Glutamatergic neuron (in vitro differentiated cells): ENCODE measurements at regions not wholly inside any gene's neighbourhood (a gene's known extent, or its start where the extent isn't known, plus 50 kb on each side); places are given as distances from the start of the nearest gene placed in this dataset.

ENCODE experiments used
- DNase-seq: peaks from one replicate; pipeline ENCODE4 v3.0.0; 2022
- H3K27ac Mint-ChIP-seq: one replicate; pipeline ENCODE4 v1.8.0; 2020; ENCODE audit warnings: mild to moderate bottlenecking, mixed read lengths, inconsistent platforms; ENCODE audit not compliant: unreplicated experiment
- H3K27me3 Mint-ChIP-seq: one replicate; pipeline ENCODE4 v1.8.0; 2020; ENCODE audit warnings: mild to moderate bottlenecking, moderate library complexity, mixed read lengths, inconsistent platforms; ENCODE audit not compliant: unreplicated experiment
- H3K36me3 Mint-ChIP-seq: one replicate; pipeline ENCODE4 v1.8.0; 2020; ENCODE audit warnings: mild to moderate bottlenecking, mixed read lengths, inconsistent platforms; ENCODE audit not compliant: unreplicated experiment
- H3K4me1 Mint-ChIP-seq: one replicate; pipeline ENCODE4 v1.8.0; 2020; ENCODE audit warnings: mild to moderate bottlenecking, low read depth, mixed read lengths, inconsistent platforms; ENCODE audit not compliant: unreplicated experiment
- H3K4me3 Mint-ChIP-seq: one replicate; pipeline ENCODE4 v1.8.0; 2020; ENCODE audit warnings: mild to moderate bottlenecking, mixed read lengths, inconsistent platforms; ENCODE audit not compliant: unreplicated experiment
- H3K9me3 Mint-ChIP-seq: one replicate; pipeline ENCODE4 v1.8.0; 2020; ENCODE audit warnings: mild to moderate bottlenecking, moderate library complexity, mixed read lengths, inconsistent platforms; ENCODE audit not compliant: unreplicated experiment
- CTCF ChIP-seq: fragments of 200-600 bp; sonication (generic); IDR thresholded peaks from one replicate; pipeline ENCODE4 v1.5.0; 2021; ENCODE audit not compliant: partially characterized antibody, unreplicated experiment

GRCh38 chr9:135372501-135373008 is 107.0 kb upstream of the PPP1R26 start:
- Mint-ChIP-seq H3K36me3 (no peaks in the 10 kb centered on the region), H3K4me1 (peaks cover 4% of the 10 kb centered on the region), H3K9me3 (peaks cover 6% of the 10 kb centered on the region), H3K4me3 (no peak overlapping the region), H3K27me3 (peaks cover 5% of the 10 kb centered on the region), H3K27ac (no peak overlapping the region)
- DNase-seq: no peak
- TF ChIP-seq CTCF: no peak

GRCh38 chr9:135373151-135373685 is 106.4 kb upstream of the PPP1R26 start:
- Mint-ChIP-seq H3K36me3 (no peaks in the 10 kb centered on the region), H3K9me3 (peaks cover 6% of the 10 kb centered on the region), H3K27ac (no peak overlapping the region), H3K4me3 (no peak overlapping the region), H3K27me3 (peaks cover 5% of the 10 kb centered on the region), H3K4me1 (peaks cover 4% of the 10 kb centered on the region)
- DNase-seq: no peak
- TF ChIP-seq CTCF: no peak

GRCh38 chr9:135373820-135374219 is 105.8 kb upstream of the PPP1R26 start:
- peaks cover 5% of the 10 kb centered on the region for H3K27me3 Mint-ChIP-seq
- H3K4me1 Mint-ChIP-seq: peaks cover 4% of the 10 kb centered on the region

GRCh38 chr9:135374591-135374990 is 105.0 kb upstream of the PPP1R26 start:
- Mint-ChIP-seq H3K27me3 (peaks cover 5% of the 10 kb centered on the region), H3K4me3 (no peak overlapping the region), H3K36me3 (no peaks in the 10 kb centered on the region), H3K9me3 (peaks cover 4% of the 10 kb centered on the region), H3K4me1 (peaks cover 4% of the 10 kb centered on the region), H3K27ac (no peak overlapping the region)
- TF ChIP-seq CTCF: no peak
- no peak for DNase-seq

More at GRCh38 chr9:135373820-135374219, 105.8 kb upstream of the PPP1R26 start:
- no peak for DNase-seq
- H3K36me3 Mint-ChIP-seq: no peaks in the 10 kb centered on the region
- H3K27ac Mint-ChIP-seq: no peak overlapping the region
- H3K9me3 Mint-ChIP-seq: peaks cover 4% of the 10 kb centered on the region
- H3K4me3 Mint-ChIP-seq: no peak overlapping the region
- TF ChIP-seq CTCF: no peak

- no peak overlapping the region for H3K27ac Mint-ChIP-seq
- peaks cover 5% of the 10 kb centered on the region for H3K9me3 Mint-ChIP-seq
- TF ChIP-seq CTCF: no peak
- peaks cover 7% of the 10 kb centered on the region for H3K27me3 Mint-ChIP-seq
- H3K4me1 Mint-ChIP-seq: peaks cover 4% of the 10 kb centered on the region
- no peaks in the 10 kb centered on the region for H3K36me3 Mint-ChIP-seq
- no peak overlapping the region for H3K4me3 Mint-ChIP-seq
- no peak for DNase-seq
Observed at GRCh38 chr9:135375001-135375400, 104.6 kb upstream of the PPP1R26 start.
